ENCODE measurements at regions not wholly inside any gene's neighbourhood (a gene's known extent, or its start where the extent isn't known, plus 50 kb on each side); places are given as distances from the start of the nearest gene placed in this dataset.

DNA sequence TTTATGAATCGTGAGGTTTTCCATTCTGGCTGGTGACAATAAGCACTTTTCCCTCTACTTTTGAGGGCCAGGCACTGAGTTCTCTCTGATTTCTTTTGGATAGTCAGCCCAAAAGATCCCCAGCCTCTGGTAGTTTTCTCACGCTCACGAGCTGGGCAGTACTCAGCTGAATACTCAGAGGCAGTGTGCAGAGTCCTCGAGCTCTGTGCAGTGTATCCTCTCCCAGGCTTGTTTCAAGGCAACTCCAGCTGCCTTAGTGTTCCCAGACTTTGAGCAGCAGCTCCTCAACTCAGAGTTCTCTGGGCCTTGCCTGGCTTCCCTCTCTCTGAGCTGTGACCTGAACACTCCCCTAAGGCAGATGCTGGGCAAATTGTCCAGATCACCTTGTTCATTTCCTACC, 59.1 kb upstream of the IQSEC1 start:
- TF ChIP-seq, protein P1, sequence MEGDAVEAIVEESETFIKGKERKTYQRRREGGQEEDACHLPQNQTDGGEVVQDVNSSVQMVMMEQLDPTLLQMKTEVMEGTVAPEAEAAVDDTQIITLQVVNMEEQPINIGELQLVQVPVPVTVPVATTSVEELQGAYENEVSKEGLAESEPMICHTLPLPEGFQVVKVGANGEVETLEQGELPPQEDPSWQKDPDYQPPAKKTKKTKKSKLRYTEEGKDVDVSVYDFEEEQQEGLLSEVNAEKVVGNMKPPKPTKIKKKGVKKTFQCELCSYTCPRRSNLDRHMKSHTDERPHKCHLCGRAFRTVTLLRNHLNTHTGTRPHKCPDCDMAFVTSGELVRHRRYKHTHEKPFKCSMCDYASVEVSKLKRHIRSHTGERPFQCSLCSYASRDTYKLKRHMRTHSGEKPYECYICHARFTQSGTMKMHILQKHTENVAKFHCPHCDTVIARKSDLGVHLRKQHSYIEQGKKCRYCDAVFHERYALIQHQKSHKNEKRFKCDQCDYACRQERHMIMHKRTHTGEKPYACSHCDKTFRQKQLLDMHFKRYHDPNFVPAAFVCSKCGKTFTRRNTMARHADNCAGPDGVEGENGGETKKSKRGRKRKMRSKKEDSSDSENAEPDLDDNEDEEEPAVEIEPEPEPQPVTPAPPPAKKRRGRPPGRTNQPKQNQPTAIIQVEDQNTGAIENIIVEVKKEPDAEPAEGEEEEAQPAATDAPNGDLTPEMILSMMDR (IDR thresholded peaks at IDR 0.05): no peak
- no peak for TF ChIP-seq POLR2A (IDR thresholded peaks at IDR 0.05)
- TF ChIP-seq POLR2AphosphoS5 (IDR thresholded peaks at IDR 0.05): no peak

Measured in gastroesophageal sphincter (tissue), 3 donors.